CD4-positive, alpha-beta T cell treated with Interleukin-4 for 1 hour (primary cell): ENCODE measurements at regions not wholly inside any gene's neighbourhood (a gene's known extent, or its start where the extent isn't known, plus 50 kb on each side); places are given as distances from the start of the nearest gene placed in this dataset.

Experiments
- DNase-seq, 2 donors: peaks; one replicate each; pipeline ENCODE4 v3.0.0-alpha.2; 2020 to 2022

GRCh38 chr14:25134184-25134583 lies 84.2 kb upstream of the STXBP6 start:
- no peak for DNase-seq

- peak; percentile 39 to 43 for DNase-seq
These were observed 82.9 kb upstream of the STXBP6 start for GRCh38 chr14:25132732-25133422.

DNA sequence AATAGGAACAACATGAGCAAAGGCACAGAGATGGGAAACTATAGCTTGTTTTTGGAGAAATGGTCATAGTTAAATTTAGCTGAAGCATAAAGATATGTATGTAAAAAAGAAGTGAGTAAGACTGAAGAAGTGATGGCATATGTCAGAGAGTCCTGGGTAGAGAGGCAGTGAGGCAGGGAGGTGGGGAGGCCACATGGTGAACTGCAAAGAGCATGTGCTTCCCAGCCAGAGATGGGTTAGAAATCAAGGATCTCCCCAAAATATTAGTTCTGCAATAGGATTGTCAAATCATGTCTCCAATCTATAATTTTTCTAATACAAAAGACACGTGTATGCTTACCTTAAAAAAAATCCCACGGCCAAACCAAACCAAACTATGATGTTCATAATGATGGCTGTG lies 82.1 kb upstream of the STXBP6 start:
- no peak for DNase-seq

GRCh38 chr14:25122843-25123242 lies 72.9 kb upstream of the STXBP6 start:
- DNase-seq, result no peak

GRCh38 chr14:25122211-25122610 lies 72.3 kb upstream of the STXBP6 start:
- DNase-seq, result no peak

- no peak for DNase-seq
These were observed 71.6 kb upstream of the STXBP6 start for GRCh38 chr14:25121337-25122129.

- no peak for DNase-seq
These were observed 70.3 kb upstream of the STXBP6 start for GRCh38 chr14:25120261-25120660.

GRCh38 chr14:25118671-25119070 lies 68.7 kb upstream of the STXBP6 start:
- DNase-seq, result no peak

- no peak for DNase-seq
These were observed 67.4 kb upstream of the STXBP6 start for GRCh38 chr14:25117342-25117741.

GRCh38 chr14:25116607-25117006 lies 66.7 kb upstream of the STXBP6 start:
- DNase-seq, result no peak

GRCh38 chr14:25113394-25113793 lies 63.4 kb upstream of the STXBP6 start:
- DNase-seq, result no peak

DNA sequence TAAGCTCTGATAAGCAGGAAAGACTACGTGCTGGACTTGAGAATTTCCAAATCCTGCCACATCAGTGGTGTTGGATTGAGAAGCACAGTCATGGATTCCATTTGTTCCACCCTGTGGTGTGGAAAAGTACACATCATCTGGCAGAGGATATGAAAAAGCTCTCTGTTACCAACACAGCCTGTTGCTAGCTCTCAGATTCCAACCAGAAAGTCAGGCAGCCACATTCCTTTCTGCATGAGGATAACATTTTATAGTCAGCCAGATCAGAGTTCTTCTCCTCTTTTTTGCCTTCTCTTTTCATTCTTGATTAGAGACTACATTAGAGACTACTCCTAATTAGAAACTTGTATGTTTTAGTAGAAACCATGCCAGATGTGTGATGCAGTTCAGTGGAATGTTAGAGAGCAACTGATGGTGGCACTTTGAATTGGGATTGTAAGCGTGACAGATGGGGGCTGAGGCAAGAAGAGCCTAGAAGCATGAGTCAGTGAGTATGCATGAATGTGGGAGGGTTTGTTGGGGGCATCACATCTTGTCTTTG lies 61.2 kb upstream of the STXBP6 start:
- DNase-seq, result no peak

DNA sequence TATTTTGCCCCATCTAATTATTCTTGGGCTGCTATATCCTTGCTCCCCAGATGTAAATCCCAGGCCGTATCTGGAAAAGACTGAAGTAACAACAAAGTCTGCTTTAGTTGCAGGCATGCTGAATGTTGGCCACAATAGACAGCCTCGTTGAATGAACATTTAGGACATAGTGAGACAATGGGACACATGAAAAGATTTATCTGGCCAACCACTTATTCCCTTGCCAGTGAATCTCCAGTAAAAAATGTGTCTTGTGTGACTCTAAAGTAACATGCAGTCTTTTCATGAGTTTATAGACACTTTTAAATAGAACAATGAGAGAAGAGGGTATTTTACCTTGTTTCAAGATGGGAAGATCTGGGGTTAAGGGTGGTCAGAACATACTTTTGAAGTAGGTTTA lies 60.2 kb upstream of the STXBP6 start:
- DNase-seq, result no peak

DNA sequence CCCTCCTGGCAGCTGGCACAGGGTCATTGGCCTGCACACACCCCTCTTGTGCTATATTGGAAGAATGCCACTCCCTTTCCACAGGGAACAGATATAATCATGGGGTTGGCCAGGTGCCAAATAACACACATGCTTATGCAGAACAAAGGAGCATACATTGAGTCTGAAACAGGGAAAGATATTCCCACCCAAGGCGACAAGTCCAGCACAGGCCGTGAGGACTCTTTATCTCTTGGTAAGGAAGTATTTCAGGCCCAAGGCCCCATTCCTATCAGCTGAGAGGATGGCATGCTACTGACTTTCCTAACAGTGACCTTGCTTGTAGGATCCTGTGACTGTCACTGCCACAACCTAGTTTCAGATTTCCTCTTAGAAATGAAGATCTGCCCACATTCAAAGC lies 59.0 kb upstream of the STXBP6 start:
- DNase-seq, result no peak

DNA sequence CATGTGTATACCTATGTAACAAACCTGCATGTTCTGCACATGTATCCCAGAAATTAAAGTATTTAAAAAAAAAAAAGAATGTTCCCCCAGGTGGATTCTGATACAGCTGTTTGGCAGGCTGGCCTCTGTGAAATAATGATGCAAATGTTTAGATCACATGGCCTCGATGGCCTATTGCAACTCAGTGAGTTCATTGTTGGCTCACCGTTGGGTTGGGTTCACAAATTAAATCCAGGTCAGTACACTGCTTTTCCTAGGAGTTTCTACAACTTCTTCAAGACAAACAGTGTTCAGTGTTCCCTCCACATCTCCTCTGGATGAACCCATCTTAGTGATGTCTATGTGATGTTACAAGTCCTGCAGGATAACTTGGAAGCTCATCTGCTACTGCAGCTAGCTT lies 58.3 kb upstream of the STXBP6 start:
- no peak for DNase-seq

- no peak for DNase-seq
These were observed 53.9 kb upstream of the STXBP6 start for GRCh38 chr14:25103820-25104219.

DNA sequence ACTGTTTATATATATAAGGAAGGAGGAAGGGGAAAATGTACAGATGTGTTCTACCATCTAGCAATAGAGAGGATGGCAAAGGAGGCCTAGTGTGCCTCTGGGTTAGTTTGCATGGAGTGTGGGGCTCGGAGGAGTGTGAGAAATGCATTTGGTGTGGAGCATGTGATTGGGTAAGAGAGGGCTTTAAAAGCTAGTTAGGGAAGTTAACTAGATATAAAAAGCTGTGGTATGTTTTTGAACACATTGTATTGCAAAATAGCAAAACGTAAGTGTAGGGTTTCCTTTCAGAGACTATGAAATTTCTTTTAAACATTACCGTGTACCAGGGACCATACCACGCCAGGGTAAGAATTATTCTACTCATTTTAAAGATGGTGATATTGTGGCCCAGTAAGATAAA lies 53.3 kb upstream of the STXBP6 start:
- DNase-seq, result no peak

DNA sequence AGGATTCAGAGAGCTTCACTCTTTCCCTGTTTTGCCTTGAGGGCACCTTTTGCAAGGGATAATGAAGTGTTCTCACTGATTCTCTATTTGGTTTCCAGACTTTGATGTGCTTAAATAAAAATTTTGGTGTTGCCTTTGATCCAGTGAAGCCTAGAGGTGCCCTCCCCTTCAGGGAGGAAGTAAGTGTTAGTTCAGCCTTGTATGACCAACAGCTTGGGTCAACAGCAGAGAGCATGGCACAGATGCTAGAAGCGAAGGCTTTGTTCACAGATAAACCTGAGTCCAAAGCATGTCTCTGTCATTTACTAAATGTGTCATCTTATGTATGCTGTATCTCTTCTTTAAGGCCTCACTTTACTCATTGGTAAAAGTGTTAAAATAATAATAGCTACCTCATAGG lies 52.8 kb upstream of the STXBP6 start:
- no peak for DNase-seq

GRCh38 chr14:25101276-25101675 lies 51.3 kb upstream of the STXBP6 start:
- no peak for DNase-seq
